ENCODE measurements at regions not wholly inside any gene's neighbourhood (a gene's known extent, or its start where the extent isn't known, plus 50 kb on each side); places are given as distances from the start of the nearest gene placed in this dataset.

DNA sequence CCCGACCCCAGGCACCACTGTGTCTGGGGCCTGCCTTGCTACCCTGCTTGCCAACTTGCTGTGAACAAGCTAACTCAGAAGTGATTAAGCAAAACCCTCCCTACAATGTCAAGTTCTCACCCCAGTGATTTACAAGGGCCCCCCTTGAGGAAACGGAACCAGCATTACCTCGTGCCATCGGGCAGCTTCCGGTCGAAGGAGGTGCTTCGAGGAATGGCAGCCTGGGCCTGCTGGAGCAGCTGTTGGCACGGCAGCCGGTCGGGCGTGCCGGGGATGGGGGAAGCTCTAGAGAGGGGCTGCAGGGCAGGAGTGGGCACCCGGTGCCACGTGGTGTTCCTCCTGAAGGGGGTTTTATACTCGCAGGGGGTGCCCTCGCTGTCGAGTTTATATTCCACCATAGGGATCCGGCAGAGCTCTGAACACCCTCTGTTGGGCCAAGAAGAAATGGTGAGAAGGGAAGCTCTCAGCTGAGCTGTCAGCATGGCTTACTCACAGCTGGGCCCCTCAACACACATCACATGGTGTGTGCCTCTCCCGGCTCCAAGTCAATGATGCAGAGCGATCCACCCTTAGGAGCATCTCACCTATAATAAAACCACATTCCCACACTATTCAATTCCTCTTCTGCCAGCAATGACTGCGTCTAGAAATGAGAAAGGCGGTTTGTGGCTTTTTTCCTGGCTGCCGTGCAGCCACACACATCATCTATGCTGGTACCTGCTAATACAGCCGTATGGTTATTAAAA lies 184.4 kb downstream of the SIPA1L2 start:
- TF ChIP-seq, protein P1, sequence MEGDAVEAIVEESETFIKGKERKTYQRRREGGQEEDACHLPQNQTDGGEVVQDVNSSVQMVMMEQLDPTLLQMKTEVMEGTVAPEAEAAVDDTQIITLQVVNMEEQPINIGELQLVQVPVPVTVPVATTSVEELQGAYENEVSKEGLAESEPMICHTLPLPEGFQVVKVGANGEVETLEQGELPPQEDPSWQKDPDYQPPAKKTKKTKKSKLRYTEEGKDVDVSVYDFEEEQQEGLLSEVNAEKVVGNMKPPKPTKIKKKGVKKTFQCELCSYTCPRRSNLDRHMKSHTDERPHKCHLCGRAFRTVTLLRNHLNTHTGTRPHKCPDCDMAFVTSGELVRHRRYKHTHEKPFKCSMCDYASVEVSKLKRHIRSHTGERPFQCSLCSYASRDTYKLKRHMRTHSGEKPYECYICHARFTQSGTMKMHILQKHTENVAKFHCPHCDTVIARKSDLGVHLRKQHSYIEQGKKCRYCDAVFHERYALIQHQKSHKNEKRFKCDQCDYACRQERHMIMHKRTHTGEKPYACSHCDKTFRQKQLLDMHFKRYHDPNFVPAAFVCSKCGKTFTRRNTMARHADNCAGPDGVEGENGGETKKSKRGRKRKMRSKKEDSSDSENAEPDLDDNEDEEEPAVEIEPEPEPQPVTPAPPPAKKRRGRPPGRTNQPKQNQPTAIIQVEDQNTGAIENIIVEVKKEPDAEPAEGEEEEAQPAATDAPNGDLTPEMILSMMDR (conservative IDR thresholded peaks at IDR 0.05; ENCODE audit: low read depth, low read length), result no peak
- no peak for DNase-seq (ENCODE audit: low read depth)
- H3K4me3 ChIP-seq (ENCODE audit: low read length), result no peak overlapping the region

DNA sequence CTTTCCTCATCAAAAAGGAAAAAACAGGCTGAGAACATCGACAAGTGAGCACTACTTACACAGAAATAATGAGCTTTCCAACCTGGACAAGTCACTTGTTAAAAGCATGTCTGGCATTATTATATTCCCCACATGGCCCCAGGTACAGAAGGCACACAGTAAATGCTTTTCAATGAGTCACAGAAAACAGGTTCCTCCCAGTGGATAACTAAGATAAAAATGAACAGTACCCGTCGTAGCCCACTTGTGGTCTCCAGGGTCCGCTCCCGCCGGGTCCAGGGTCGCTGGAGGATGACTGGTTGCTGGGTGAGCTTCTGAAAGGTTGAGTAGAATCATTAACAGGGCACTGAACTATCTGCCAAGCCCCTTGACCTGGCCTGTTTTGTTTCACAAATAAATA lies 186.6 kb downstream of the SIPA1L2 start:
- no peak overlapping the region for H3K4me3 ChIP-seq (ENCODE audit: low read length)
- TF ChIP-seq, protein P1 (conservative IDR thresholded peaks at IDR 0.05; ENCODE audit: low read depth, low read length), result no peak
- no peak for DNase-seq (ENCODE audit: low read depth)

DNA sequence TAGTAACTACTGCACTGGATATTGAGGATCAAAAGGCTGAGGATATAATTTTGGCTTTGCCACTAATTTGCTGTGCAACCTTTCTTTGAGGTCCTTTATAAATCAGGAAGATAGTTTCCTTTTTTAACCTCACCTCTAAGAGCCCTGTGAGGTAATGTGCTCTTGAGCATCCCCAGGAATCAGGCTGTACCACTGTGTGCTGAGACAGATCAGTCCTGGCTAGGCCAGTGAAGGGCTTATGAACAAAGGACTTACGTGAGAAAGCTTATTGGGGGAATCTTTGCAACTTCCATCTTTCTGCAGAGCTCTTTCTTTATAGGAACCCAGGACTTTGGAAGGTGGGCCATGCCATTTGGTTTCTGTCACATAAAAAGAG lies 188.9 kb downstream of the SIPA1L2 start:
- no peak for DNase-seq (ENCODE audit: low read depth)
- TF ChIP-seq, protein P1 (conservative IDR thresholded peaks at IDR 0.05; ENCODE audit: low read depth, low read length), result no peak
- no peak overlapping the region for H3K4me3 ChIP-seq (ENCODE audit: low read length)

DNA sequence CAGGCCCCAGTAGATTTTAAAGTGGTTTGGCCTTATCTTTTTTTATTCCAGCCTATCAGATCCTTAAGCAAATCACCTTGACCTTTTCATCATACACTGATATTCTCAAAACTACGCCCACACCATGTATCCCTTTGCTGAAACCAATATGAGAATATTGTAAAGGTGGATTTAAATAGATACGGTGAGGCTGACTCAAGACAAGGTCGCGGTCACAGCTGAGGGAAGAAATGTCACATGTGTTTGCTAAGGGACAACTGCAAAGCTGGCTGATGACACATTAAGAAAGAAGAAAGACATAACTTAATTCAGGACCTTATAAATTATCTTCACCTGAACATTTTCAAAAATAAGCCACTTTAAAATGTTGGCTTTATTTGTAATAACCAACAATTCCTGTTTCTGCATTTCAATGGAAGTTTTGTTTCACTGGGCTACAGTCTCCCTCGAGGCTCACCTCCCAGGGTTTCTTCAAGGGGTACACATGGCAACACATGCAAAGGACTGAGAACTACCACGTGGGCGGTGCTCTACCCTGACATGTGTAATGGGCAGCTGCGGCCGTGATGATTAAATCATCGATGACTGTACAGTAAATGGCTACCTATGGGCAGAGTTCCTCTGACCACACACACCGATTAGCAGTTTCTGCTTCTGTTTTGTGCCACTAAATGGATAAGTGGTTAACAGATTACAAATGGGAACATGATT lies 189.5 kb downstream of the SIPA1L2 start:
- TF ChIP-seq, protein P1 (conservative IDR thresholded peaks at IDR 0.05; ENCODE audit: low read depth, low read length), result no peak
- DNase-seq (ENCODE audit: low read depth), result no peak
- no peak overlapping the region for H3K4me3 ChIP-seq (ENCODE audit: low read length)

DNA sequence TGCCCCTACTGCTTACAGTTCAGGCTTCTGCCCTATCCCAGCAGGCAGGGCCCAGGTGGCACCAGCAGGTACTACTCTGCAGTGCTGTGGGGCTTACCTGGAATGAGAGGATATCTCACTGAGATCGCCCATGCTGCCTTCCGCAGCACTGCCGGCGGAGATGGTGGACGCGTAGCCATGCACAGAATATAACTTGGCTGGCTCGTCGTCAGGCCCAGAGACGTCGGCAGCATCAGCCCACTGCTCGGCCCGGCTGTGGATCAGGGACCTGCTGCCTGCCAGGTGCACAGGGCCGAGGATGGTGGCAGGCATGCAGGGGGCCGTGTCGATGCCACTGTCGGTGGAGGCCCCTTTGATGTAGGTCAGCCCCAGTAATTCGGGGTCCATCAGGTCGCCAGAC lies 190.9 kb downstream of the SIPA1L2 start:
- H3K4me3 ChIP-seq (ENCODE audit: low read length), result no peak overlapping the region
- DNase-seq (ENCODE audit: low read depth), result no peak
- TF ChIP-seq, protein P1 (conservative IDR thresholded peaks at IDR 0.05; ENCODE audit: low read depth, low read length), result no peak

DNA sequence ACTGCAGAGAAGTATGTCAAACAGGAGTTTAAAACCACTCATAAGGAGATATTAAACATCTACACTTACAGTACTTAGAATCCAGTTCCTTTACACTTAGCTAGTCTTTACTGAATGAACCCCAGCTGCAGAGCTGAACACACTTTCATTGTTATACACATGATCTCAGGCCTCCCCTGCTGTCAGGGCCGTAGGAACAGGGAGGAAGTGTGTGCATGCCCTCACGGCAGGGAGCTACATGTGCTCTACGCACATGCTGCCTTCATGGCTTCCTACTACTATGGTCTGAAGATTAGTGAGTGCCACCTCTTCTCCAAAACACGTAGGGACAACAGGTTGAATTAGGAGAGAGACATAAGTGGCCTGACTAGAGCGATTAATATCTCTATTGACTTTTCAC lies 191.5 kb downstream of the SIPA1L2 start:
- TF ChIP-seq, protein P1 (conservative IDR thresholded peaks at IDR 0.05; ENCODE audit: low read depth, low read length), result no peak
- no peak for DNase-seq (ENCODE audit: low read depth)
- H3K4me3 ChIP-seq (ENCODE audit: low read length), result no peak overlapping the region

DNA sequence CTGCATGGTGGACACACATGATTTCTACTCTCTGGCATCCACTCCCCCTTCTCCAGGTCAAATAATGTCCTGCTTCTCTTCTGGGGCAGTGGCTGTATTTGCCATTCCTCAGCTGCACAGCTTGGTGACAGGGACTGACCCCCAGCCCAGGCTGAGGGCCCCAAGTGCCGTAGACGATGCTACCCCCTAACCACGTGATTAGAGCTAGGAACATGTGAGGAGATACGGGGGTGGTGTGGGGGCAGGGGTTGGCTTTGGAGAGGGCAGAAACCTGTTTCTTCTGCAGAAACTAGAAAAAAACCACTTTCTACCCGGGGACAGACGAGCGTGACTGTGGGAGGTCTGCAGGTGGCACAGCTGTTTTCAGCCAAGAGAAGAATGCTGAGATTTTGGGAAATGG lies 192.4 kb downstream of the SIPA1L2 start:
- H3K4me3 ChIP-seq (ENCODE audit: low read length), result no peak overlapping the region
- DNase-seq (ENCODE audit: low read depth), result no peak
- TF ChIP-seq, protein P1 (conservative IDR thresholded peaks at IDR 0.05; ENCODE audit: low read depth, low read length), result no peak

Data from retinal pigment epithelial cell (primary cell).